Upper lobe of right lung (tissue), 1 donor: ENCODE measurements at regions not wholly inside any gene's neighbourhood (a gene's known extent, or its start where the extent isn't known, plus 50 kb on each side); places are given as distances from the start of the nearest gene placed in this dataset.

Experiments used
- ATAC-seq: fragments of 200-7000 bp; cut with Tn5 transposase; one replicate; pipeline ENCODE4 v1.9.1; 2020; ENCODE audit warnings: mild to moderate bottlenecking, moderate library complexity
- DNase-seq: peaks from one replicate; pipeline ENCODE4 v3.0.0-alpha.2; 2020
- H3K27ac ChIP-seq: fragments of 200-600 bp; one replicate; pipeline ENCODE4 v1.8.0; 2022
- H3K27me3 ChIP-seq: fragments of 200-600 bp; one replicate; pipeline ENCODE4 v1.8.0; 2022; ENCODE audit warnings: mild to moderate bottlenecking
- H3K36me3 ChIP-seq: fragments of 200-600 bp; one replicate; pipeline ENCODE4 v1.8.0; 2022
- H3K4me1 ChIP-seq: fragments of 200-600 bp; one replicate; pipeline ENCODE4 v1.8.0; 2022
- H3K4me3 ChIP-seq: fragments of 200-600 bp; one replicate; pipeline ENCODE4 v1.8.0; 2022; ENCODE audit warnings: mild to moderate bottlenecking
- H3K9me3 ChIP-seq: fragments of 200-600 bp; one replicate; pipeline ENCODE4 v1.8.0; 2022
- intact Hi-C: fragments of 100-400 bp; cut with DNase I; formaldehyde crosslinking; loops from one replicate; pipeline ENCODE4 v1.11.0; 2022
- TF ChIP-seq, protein P1 (sequence below): fragments of 200-600 bp; IDR thresholded peaks from one replicate; pipeline ENCODE4 v1.8.0; 2022; ENCODE audit warnings: antibody characterized with exemption
- donor health status: DM: no; HTN: yes; CAD: no; lungs with severe emphysema.

DNA sequence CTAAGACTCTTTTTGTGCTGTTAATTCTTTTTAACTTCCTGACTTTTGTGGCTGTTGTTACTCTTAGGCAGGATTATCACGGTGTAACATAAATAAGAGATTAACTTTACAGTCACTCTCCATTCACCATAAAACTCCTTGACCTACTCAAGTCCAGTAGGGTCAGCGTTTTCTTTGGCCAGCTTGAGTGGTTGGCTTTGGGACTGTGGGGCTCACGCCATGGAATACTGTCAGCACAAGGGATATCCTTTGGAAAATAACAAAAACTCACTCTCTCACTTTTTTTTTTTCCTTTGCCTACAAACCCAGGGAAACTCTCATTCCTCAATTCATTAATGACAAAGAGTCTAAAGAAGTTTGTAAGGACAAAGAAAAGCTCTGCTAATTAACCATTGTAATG, 89.4 kb upstream of the TLL1 start:
- no peak for ATAC-seq
- H3K27ac ChIP-seq, result no peak overlapping the region
- H3K9me3 ChIP-seq, result no peaks in the 10 kb centered on the region
- TF ChIP-seq, protein P1, sequence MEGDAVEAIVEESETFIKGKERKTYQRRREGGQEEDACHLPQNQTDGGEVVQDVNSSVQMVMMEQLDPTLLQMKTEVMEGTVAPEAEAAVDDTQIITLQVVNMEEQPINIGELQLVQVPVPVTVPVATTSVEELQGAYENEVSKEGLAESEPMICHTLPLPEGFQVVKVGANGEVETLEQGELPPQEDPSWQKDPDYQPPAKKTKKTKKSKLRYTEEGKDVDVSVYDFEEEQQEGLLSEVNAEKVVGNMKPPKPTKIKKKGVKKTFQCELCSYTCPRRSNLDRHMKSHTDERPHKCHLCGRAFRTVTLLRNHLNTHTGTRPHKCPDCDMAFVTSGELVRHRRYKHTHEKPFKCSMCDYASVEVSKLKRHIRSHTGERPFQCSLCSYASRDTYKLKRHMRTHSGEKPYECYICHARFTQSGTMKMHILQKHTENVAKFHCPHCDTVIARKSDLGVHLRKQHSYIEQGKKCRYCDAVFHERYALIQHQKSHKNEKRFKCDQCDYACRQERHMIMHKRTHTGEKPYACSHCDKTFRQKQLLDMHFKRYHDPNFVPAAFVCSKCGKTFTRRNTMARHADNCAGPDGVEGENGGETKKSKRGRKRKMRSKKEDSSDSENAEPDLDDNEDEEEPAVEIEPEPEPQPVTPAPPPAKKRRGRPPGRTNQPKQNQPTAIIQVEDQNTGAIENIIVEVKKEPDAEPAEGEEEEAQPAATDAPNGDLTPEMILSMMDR, result no peak
- no peaks in the 10 kb centered on the region for H3K36me3 ChIP-seq
- H3K4me3 ChIP-seq, result no peak overlapping the region
- no peaks in the 10 kb centered on the region for H3K27me3 ChIP-seq
- intact Hi-C loops, result no loop called here
- DNase-seq, result no peak
- H3K4me1 ChIP-seq, result no peaks in the 10 kb centered on the region

DNA sequence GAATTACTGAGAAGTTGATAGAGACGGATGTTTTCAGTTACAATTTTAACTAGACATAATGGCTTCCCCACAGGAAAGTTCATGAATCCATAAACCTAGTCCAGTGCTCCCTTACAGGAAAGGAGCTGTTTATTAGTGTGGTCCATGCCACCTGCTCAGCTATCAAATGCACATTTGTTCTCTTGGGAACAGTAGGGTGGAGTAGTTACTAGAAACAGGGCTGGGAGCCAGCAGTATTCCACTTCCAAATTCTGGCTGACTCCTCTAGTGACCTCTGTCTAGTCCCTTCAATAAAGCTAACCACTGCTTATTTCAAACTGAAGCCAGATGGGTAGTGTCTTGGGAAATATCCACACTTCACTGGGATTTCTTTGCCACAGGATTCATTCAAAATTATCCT, 88.4 kb upstream of the TLL1 start:
- H3K9me3 ChIP-seq, result no peaks in the 10 kb centered on the region
- H3K4me1 ChIP-seq, result no peaks in the 10 kb centered on the region
- no peak overlapping the region for H3K4me3 ChIP-seq
- intact Hi-C loops, result no loop called here
- H3K27ac ChIP-seq, result no peak overlapping the region
- ATAC-seq (peak; percentile 23), DNase-seq (no peak)
- TF ChIP-seq, protein P1, result no peak
- H3K27me3 ChIP-seq, result no peaks in the 10 kb centered on the region
- no peaks in the 10 kb centered on the region for H3K36me3 ChIP-seq

GRCh38 chr4:165785337-165785736, 87.7 kb upstream of the TLL1 start:
- DNase-seq, result no peak
- Histone ChIP-seq H3K4me1 (no peaks in the 10 kb centered on the region), H3K9me3 (no peaks in the 10 kb centered on the region), H3K27ac (no peak overlapping the region), H3K36me3 (no peaks in the 10 kb centered on the region), H3K4me3 (no peak overlapping the region), H3K27me3 (no peaks in the 10 kb centered on the region)
- ATAC-seq, result no peak
- intact Hi-C loops, result no loop called here
- TF ChIP-seq, protein P1, result no peak

DNA sequence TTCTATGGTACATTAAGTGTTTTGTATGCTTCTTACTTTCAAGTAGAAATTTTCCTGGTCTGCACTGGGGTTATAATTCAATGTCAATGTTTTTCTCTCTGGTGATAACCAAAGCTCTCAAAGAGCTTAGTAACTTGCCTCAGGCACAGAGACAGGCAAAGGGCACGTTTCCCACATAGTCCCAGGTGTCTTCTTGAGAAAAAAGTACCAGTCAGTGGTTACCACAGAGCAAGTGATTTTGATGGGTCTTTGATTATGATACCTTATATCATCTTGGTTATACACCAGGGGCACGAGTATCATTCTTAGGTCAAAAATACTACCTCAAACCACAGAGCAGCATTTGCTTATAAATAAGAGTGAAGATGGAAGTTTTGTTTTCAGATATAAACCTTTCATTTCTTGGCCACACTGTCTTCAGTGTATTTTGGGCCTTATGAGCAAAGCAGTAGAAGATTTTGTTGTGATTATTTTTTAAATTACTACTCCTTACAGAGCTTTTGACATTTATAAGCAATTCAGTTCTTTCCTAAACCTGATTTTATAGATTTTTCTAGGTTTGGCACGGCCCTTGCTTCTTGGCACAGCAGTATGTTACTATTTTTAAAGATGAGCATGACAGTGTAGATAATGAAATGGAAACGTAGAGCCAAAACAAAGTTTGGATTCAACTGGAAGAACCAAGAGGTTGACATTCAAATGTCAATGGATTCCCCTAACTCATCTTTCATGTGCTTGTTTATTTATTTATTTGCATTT, 85.3 kb upstream of the TLL1 start:
- no peaks in the 10 kb centered on the region for H3K27me3 ChIP-seq
- no peak overlapping the region for H3K4me3 ChIP-seq
- no peak for ATAC-seq
- DNase-seq, result no peak
- TF ChIP-seq, protein P1, result no peak
- H3K9me3 ChIP-seq, result no peaks in the 10 kb centered on the region
- no peaks in the 10 kb centered on the region for H3K36me3 ChIP-seq
- no peaks in the 10 kb centered on the region for H3K4me1 ChIP-seq
- intact Hi-C loops, result no loop called here
- no peak overlapping the region for H3K27ac ChIP-seq

- Histone ChIP-seq H3K27me3 (no peaks in the 10 kb centered on the region), H3K4me3 (no peak overlapping the region), H3K27ac (no peak overlapping the region), H3K36me3 (no peaks in the 10 kb centered on the region), H3K4me1 (no peaks in the 10 kb centered on the region), H3K9me3 (no peaks in the 10 kb centered on the region)
- ATAC-seq (no peak), DNase-seq (no peak)
- TF ChIP-seq, protein P1, result no peak
- intact Hi-C loops, result no loop called here
Measured at GRCh38 chr4:165788686-165789463, 84.2 kb upstream of the TLL1 start.
